ENCODE measurements at regions not wholly inside any gene's neighbourhood (a gene's known extent, or its start where the extent isn't known, plus 50 kb on each side); places are given as distances from the start of the nearest gene placed in this dataset.

DNA sequence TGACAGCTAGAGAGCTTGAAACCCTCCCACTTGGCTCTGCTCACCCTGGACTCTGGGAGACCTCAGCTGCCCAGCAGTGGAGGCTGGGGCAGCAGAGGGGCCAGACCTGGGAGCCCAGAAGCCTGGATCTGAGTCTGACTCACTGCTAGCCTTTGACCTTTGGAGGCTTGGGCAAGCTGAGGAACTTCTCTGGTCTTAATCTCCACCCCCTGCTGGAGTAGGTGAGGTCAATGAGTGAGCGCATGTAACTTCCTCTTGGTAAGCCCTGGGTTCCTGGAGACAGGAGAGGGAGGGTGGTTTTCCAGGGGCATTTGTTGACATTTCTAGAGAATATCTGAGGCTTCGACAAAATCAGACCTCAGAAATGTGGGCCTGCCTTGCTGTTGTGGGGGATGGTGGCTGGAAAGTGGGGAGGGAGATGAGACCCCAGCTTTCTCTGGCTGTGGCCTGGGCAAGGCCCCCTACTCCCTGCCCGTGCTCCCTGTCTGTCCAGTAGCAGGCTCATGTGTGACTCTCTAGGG lies 73.0 kb upstream of the YWHAQ start:
- Histone ChIP-seq H3K27ac (ENCODE audit: low read depth in 1 of 3, low read length in 2 of 3) (no peak overlapping the region), H3K9me3 (ENCODE audit: control insufficient read depth in 2 of 2, insufficient read depth in 1 of 2, low read depth in 1 of 2, low read length in 1 of 2) (no peaks in the 10 kb centered on the region), H3K27me3 (ENCODE audit: control insufficient read depth in 3 of 3, insufficient read depth in 3 of 3, low read length in 3 of 3) (no peaks in the 10 kb centered on the region), H3K4me3 (ENCODE audit: low read depth in 1 of 3, low read length in 3 of 3) (no peak overlapping the region), H3K4me1 (ENCODE audit: control insufficient read depth in 3 of 3, insufficient read depth in 2 of 3, low read depth in 1 of 3, low read length in 2 of 3) (peaks cover 2 to 10% (median 3%) of the 10 kb centered on the region in 3 donors), H3K36me3 (ENCODE audit: control insufficient read depth in 3 of 3, insufficient read depth in 2 of 3, low read depth in 1 of 3, low read length in 3 of 3) (no peaks in the 10 kb centered on the region)
- DNase-seq (peak; percentile 57 to 69), FAIRE-seq (no peak)
- WGBS, 3 donors, result 49 to 56% (median 56%) methylated on average over 3 of the region's 3 CpGs

DNA sequence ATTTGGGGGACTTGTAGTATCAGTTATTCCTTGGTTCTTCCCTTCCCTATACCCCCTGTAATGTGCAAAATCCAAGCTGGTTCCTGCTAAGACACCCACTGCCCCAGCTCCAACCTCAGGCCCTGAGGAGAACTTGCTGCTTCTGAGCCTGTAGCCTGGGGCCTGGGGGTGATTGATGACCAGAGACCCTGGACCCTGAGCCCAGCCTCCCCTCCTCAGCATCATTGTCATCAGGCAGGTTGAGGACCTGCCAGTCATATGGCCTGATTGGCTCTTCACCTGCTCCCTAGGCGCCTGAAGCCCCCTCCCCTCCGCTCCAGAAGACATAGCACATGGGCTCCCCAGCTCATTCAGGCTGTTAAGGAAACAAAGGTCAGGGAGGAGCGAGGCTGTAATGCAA lies 73.8 kb upstream of the YWHAQ start:
- H3K36me3 ChIP-seq (ENCODE audit: control insufficient read depth in 3 of 3, insufficient read depth in 2 of 3, low read depth in 1 of 3, low read length in 3 of 3), result no peaks in the 10 kb centered on the region
- no peak overlapping the region for H3K4me3 ChIP-seq (ENCODE audit: low read depth in 1 of 3, low read length in 3 of 3)
- no peak for FAIRE-seq
- no peak overlapping the region for H3K27ac ChIP-seq (ENCODE audit: low read depth in 1 of 3, low read length in 2 of 3)
- WGBS, 3 donors, result 91 to 96% (median 96%) methylated on average over 3 of the region's 3 CpGs
- H3K4me1 ChIP-seq (ENCODE audit: control insufficient read depth in 3 of 3, insufficient read depth in 2 of 3, low read depth in 1 of 3, low read length in 2 of 3), result peaks cover 2 to 10% (median 3%) of the 10 kb centered on the region in 3 donors
- no peak for DNase-seq
- H3K27me3 ChIP-seq (ENCODE audit: control insufficient read depth in 3 of 3, insufficient read depth in 3 of 3, low read length in 3 of 3), result no peaks in the 10 kb centered on the region
- peaks cover 0 to 4% of the 10 kb centered on the region in 2 donors for H3K9me3 ChIP-seq (ENCODE audit: control insufficient read depth in 2 of 2, insufficient read depth in 1 of 2, low read depth in 1 of 2, low read length in 1 of 2)

DNA sequence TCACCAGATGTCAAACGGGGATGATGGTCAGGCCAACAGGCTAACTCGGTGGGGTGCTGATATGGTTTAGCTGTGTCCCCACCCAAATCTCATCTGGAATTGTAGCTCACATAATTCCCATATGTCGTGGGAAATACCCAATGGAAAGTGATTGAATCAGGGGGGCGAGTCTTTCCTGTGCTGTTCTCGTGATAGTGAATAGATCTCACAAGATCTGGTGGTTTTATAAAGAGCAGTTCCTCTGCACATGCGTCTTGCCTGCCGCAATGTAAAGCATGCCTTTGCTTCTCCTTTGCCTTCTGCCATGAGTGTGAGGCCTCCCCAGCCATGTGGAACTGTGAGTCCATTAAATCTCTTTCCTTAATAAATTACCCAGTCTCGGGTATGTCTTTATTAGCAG lies 74.4 kb upstream of the YWHAQ start:
- Histone ChIP-seq H3K4me3 (ENCODE audit: low read depth in 1 of 3, low read length in 3 of 3) (no peak overlapping the region), H3K4me1 (ENCODE audit: control insufficient read depth in 3 of 3, insufficient read depth in 2 of 3, low read depth in 1 of 3, low read length in 2 of 3) (peaks cover 2 to 10% (median 3%) of the 10 kb centered on the region in 3 donors), H3K36me3 (ENCODE audit: control insufficient read depth in 3 of 3, insufficient read depth in 2 of 3, low read depth in 1 of 3, low read length in 3 of 3) (no peaks in the 10 kb centered on the region), H3K9me3 (ENCODE audit: control insufficient read depth in 2 of 2, insufficient read depth in 1 of 2, low read depth in 1 of 2, low read length in 1 of 2) (peaks cover 0 to 10% of the 10 kb centered on the region in 2 donors), H3K27me3 (ENCODE audit: control insufficient read depth in 3 of 3, insufficient read depth in 3 of 3, low read length in 3 of 3) (no peaks in the 10 kb centered on the region), H3K27ac (ENCODE audit: low read depth in 1 of 3, low read length in 2 of 3) (no peak overlapping the region)
- DNase-seq (no peak), FAIRE-seq (no peak)
- 76 to 91% (median 90%) methylated on average over 8 of the region's 8 CpGs for WGBS, 3 donors

DNA sequence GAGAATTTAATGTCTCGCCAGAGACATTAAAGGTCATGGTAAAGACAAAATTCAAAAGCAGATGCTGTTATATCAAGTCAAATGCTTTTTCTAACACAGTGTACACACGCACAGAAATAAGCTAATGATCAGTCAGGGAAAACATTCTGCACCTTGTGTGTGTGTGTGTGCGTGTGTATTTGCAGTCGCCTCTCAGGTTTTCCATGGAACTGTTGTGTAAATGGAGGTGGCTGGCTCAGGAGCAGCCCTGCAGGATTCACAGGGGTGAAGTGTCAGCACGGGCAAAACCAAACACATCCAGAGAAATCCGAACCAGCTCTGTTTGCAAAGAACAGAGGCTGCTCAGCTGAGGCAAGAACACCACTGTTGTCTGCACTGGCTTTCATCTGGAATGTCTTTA lies 76.2 kb upstream of the YWHAQ start:
- Histone ChIP-seq H3K27me3 (ENCODE audit: control insufficient read depth in 3 of 3, insufficient read depth in 3 of 3, low read length in 3 of 3) (no peaks in the 10 kb centered on the region), H3K36me3 (ENCODE audit: control insufficient read depth in 3 of 3, insufficient read depth in 2 of 3, low read depth in 1 of 3, low read length in 3 of 3) (no peaks in the 10 kb centered on the region), H3K9me3 (ENCODE audit: control insufficient read depth in 2 of 2, insufficient read depth in 1 of 2, low read depth in 1 of 2, low read length in 1 of 2) (peaks cover 0 to 10% of the 10 kb centered on the region in 2 donors), H3K27ac (ENCODE audit: low read depth in 1 of 3, low read length in 2 of 3) (no peak overlapping the region), H3K4me1 (ENCODE audit: control insufficient read depth in 3 of 3, insufficient read depth in 2 of 3, low read depth in 1 of 3, low read length in 2 of 3) (peaks cover 2 to 10% (median 3%) of the 10 kb centered on the region in 3 donors), H3K4me3 (ENCODE audit: low read depth in 1 of 3, low read length in 3 of 3) (no peak overlapping the region)
- DNase-seq, result no peak
- no peak for FAIRE-seq
- 70 to 93% (median 83%) methylated on average over 6 of the region's 6 CpGs for WGBS, 3 donors

DNA sequence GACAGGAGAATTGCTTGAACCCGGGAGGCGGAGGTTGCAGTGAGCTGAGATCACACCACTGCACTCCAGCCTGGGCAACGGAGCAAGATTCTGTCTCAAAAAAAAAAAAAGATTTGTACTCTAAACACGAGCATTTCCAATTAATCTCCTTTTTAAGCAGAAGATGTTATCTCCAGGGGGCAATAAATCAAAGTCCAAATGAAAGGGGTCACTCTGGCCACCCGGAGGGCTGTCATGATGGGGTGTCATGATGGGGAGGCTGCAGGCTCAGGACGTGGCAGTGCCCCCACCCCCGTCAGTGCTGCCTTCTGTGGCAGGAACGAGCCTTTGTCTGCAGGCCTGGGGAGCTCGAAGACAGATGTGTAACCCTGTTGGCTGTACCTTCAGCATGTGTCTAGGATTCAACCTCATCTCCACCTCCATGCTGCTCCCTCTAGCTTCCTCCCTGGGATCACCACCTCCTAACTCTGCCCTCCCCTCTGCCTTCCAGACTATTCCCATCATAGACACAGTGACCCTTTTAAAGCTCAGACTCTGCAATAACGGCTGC lies 76.9 kb upstream of the YWHAQ start:
- H3K4me1 ChIP-seq (ENCODE audit: control insufficient read depth in 3 of 3, insufficient read depth in 2 of 3, low read depth in 1 of 3, low read length in 2 of 3), result peaks cover 2 to 10% (median 3%) of the 10 kb centered on the region in 3 donors
- peaks cover 0 to 10% of the 10 kb centered on the region in 2 donors for H3K9me3 ChIP-seq (ENCODE audit: control insufficient read depth in 2 of 2, insufficient read depth in 1 of 2, low read depth in 1 of 2, low read length in 1 of 2)
- H3K36me3 ChIP-seq (ENCODE audit: control insufficient read depth in 3 of 3, insufficient read depth in 2 of 3, low read depth in 1 of 3, low read length in 3 of 3), result no peaks in the 10 kb centered on the region
- FAIRE-seq, result no peak
- DNase-seq, result no peak
- no peak overlapping the region for H3K4me3 ChIP-seq (ENCODE audit: low read depth in 1 of 3, low read length in 3 of 3)
- WGBS, 3 donors, result 60 to 72% (median 66%) methylated on average over 10 of the region's 10 CpGs
- H3K27ac ChIP-seq (ENCODE audit: low read depth in 1 of 3, low read length in 2 of 3), result no peak overlapping the region
- H3K27me3 ChIP-seq (ENCODE audit: control insufficient read depth in 3 of 3, insufficient read depth in 3 of 3, low read length in 3 of 3), result no peaks in the 10 kb centered on the region

DNA sequence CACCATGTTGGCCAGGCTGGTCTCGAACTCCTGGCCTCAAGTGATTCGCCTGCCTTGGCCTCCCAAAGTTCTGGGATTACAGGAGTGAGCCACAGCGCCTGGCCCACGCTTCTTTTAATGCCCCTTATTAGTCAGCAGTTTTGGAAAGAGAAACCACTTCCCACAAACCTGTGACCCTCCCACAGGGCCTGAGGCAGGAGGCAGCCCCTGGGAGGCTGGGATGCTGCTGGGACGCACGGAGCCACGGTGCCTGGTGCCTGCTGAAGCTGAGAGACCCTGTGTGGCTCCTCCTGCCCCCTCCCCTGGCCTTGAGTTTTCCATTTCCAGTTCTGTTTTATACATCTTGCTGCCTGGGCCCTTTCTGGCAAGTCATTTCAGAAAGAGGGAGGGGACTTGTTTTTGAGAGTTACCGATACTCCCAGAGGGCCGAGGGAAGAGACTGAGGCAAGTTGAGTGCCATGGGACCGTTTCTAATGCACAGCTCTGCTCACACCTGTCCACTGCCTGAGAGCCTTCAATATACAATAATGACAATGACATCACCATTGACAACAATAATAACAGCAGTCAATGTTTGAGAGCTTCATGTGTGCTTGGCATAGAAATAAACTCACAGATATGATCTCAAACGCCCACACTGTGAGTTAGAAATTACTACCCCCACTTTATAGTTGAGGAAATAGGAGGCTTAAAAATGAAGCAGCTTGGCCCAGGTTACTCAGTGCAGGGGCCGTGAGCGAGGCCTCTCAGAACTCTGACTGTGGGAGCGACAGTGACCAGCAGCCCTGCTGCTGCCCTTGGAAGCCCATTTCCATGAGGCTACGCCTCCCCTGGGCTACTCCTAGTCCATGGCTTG lies 78.1 kb upstream of the YWHAQ start:
- 69 to 79% (median 74%) methylated on average over 15 of the region's 15 CpGs for WGBS, 3 donors
- H3K4me1 ChIP-seq (ENCODE audit: control insufficient read depth in 3 of 3, insufficient read depth in 2 of 3, low read depth in 1 of 3, low read length in 2 of 3), result peaks cover 0 to 2% (median under 1%) of the 10 kb centered on the region in 3 donors
- no peaks in the 10 kb centered on the region for H3K36me3 ChIP-seq (ENCODE audit: control insufficient read depth in 3 of 3, insufficient read depth in 2 of 3, low read depth in 1 of 3, low read length in 3 of 3)
- FAIRE-seq (no peak), DNase-seq (no peak)
- H3K27me3 ChIP-seq (ENCODE audit: control insufficient read depth in 3 of 3, insufficient read depth in 3 of 3, low read length in 3 of 3), result no peaks in the 10 kb centered on the region
- H3K27ac ChIP-seq (ENCODE audit: low read depth in 1 of 3, low read length in 2 of 3), result no peak overlapping the region
- H3K9me3 ChIP-seq (ENCODE audit: control insufficient read depth in 2 of 2, insufficient read depth in 1 of 2, low read depth in 1 of 2, low read length in 1 of 2), result peaks cover 0 to 10% of the 10 kb centered on the region in 2 donors
- no peak overlapping the region for H3K4me3 ChIP-seq (ENCODE audit: low read depth in 1 of 3, low read length in 3 of 3)

DNA sequence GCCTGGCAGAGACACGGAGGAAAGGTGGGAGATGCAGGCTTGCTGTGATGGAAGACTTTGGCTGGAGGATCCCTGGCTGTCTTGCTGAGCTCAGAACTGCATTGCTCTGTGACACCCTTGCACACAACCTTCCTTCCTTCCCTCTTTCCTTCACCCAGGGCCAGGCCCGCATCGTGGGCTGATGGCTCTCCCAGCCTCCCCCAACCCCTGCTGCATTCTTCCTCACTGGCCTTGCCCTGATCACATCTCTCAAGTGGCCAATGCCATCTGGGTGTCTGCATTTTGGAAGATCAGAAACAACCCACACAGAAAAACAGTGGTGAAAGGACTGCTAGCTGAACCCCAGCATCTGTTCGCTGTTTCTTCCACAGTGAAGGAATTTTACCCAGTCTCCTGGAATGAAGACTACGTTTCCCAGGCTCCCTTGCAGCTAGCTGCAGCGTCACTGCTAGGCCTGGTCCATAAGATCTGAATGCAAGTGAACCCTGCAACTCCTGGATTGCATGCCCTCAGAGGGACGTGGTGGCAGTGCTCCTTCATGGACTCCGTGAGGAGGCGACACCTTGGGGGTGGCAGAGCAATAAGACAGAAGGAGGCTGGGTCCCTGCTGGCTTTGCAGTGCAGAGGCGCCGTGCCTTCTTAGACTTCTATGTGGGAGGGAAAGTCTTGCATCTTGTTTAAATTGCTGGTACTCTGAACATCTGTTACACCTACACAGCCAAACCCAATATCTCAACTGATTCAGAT lies 78.9 kb upstream of the YWHAQ start:
- no peak for DNase-seq
- no peak overlapping the region for H3K4me3 ChIP-seq (ENCODE audit: low read depth in 1 of 3, low read length in 3 of 3)
- H3K9me3 ChIP-seq (ENCODE audit: control insufficient read depth in 2 of 2, insufficient read depth in 1 of 2, low read depth in 1 of 2, low read length in 1 of 2), result peaks cover 0 to 10% of the 10 kb centered on the region in 2 donors
- WGBS, 3 donors, result 85 to 92% (median 88%) methylated on average over 11 of the region's 11 CpGs
- no peaks in the 10 kb centered on the region for H3K4me1 ChIP-seq (ENCODE audit: control insufficient read depth in 3 of 3, insufficient read depth in 2 of 3, low read depth in 1 of 3, low read length in 2 of 3)
- no peak overlapping the region for H3K27ac ChIP-seq (ENCODE audit: low read depth in 1 of 3, low read length in 2 of 3)
- FAIRE-seq, result no peak
- H3K36me3 ChIP-seq (ENCODE audit: control insufficient read depth in 3 of 3, insufficient read depth in 2 of 3, low read depth in 1 of 3, low read length in 3 of 3), result no peaks in the 10 kb centered on the region
- no peaks in the 10 kb centered on the region for H3K27me3 ChIP-seq (ENCODE audit: control insufficient read depth in 3 of 3, insufficient read depth in 3 of 3, low read length in 3 of 3)

DNA sequence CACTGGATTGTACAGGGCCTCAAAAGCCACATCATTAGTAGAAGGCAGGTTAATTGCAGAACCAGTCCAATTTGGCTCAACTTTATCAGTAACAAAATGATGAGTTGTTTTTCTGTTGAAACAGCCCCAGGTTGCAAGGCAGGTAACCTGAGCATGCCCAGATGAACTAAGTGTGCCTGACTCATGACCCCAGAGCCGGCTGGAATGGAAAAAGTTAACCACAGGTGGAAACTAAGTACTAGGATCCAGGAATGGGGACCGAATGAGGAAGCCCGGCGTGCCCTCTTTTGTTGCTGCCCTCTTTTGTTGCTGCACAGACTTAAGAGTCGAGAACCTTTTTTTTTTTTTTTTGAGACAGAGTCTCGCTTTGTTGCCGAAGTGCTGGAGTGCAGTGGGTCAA lies 79.5 kb upstream of the YWHAQ start:
- no peak for DNase-seq
- 87 to 88% (median 88%) methylated on average over 7 of the region's 7 CpGs for WGBS, 3 donors

More for the DNA sequence above, 79.5 kb upstream of the YWHAQ start:
- H3K4me3 ChIP-seq (ENCODE audit: low read depth in 1 of 3, low read length in 3 of 3), result no peak overlapping the region
- H3K4me1 ChIP-seq (ENCODE audit: control insufficient read depth in 3 of 3, insufficient read depth in 2 of 3, low read depth in 1 of 3, low read length in 2 of 3), result no peaks in the 10 kb centered on the region
- FAIRE-seq, result no peak
- peaks cover 0 to 10% of the 10 kb centered on the region in 2 donors for H3K9me3 ChIP-seq (ENCODE audit: control insufficient read depth in 2 of 2, insufficient read depth in 1 of 2, low read depth in 1 of 2, low read length in 1 of 2)
- no peaks in the 10 kb centered on the region for H3K36me3 ChIP-seq (ENCODE audit: control insufficient read depth in 3 of 3, insufficient read depth in 2 of 3, low read depth in 1 of 3, low read length in 3 of 3)
- no peak overlapping the region for H3K27ac ChIP-seq (ENCODE audit: low read depth in 1 of 3, low read length in 2 of 3)
- no peaks in the 10 kb centered on the region for H3K27me3 ChIP-seq (ENCODE audit: control insufficient read depth in 3 of 3, insufficient read depth in 3 of 3, low read length in 3 of 3)
